ENCODE measurements at regions not wholly inside any gene's neighbourhood (a gene's known extent, or its start where the extent isn't known, plus 50 kb on each side); places are given as distances from the start of the nearest gene placed in this dataset.

- DNase-seq (ENCODE audit: low spot score in 2 of 2): no peak
- H3K27ac ChIP-seq: no peak overlapping the region
These were observed 64.4 kb upstream of the DNAH5 start for GRCh38 chr5:14008819-14009311.

GRCh38 chr5:14006823-14007520, 62.5 kb upstream of the DNAH5 start:
- 69% methylated on average over 6 of the region's 6 CpGs for WGBS
- peak in 1 of 2 donors; percentile 67 for DNase-seq (ENCODE audit: low spot score in 2 of 2)
- Histone ChIP-seq H3K9me3 (no peaks in the 10 kb centered on the region), H3K27ac (peak overlapping the region; percentile 65), H3K36me3 (no peaks in the 10 kb centered on the region), H3K4me1 (peaks cover 10% of the 10 kb centered on the region), H3K27me3 (no peaks in the 10 kb centered on the region), H3K4me3 (no peak overlapping the region)
- TF ChIP-seq CTCF (IDR thresholded peaks at IDR 0.05): peak in 1 of 2 donors; percentile 14
- no peak for TF ChIP-seq POLR2AphosphoS5 (IDR thresholded peaks at IDR 0.05)

More at GRCh38 chr5:14008819-14009311, 64.4 kb upstream of the DNAH5 start:
- Histone ChIP-seq H3K9me3 (no peaks in the 10 kb centered on the region), H3K4me3 (no peak overlapping the region), H3K36me3 (no peaks in the 10 kb centered on the region), H3K4me1 (peaks cover 14% of the 10 kb centered on the region), H3K27me3 (no peaks in the 10 kb centered on the region)
- WGBS: 64% methylated on average over 8 of the region's 8 CpGs
- TF ChIP-seq EP300 (IDR thresholded peaks at IDR 0.05) (no peak), POLR2A (IDR thresholded peaks at IDR 0.05) (no peak), POLR2AphosphoS5 (IDR thresholded peaks at IDR 0.05) (no peak), CTCF (IDR thresholded peaks at IDR 0.05) (no peak)

GRCh38 chr5:14004598-14005394, 60.3 kb upstream of the DNAH5 start:
- 85% methylated on average over 6 of the region's 6 CpGs for WGBS
- Histone ChIP-seq H3K27ac (no peak overlapping the region), H3K27me3 (no peaks in the 10 kb centered on the region), H3K4me1 (no peaks in the 10 kb centered on the region), H3K36me3 (no peaks in the 10 kb centered on the region), H3K9me3 (no peaks in the 10 kb centered on the region), H3K4me3 (no peak overlapping the region)
- no peak for TF ChIP-seq EP300 (IDR thresholded peaks at IDR 0.05)
- no peak for TF ChIP-seq POLR2AphosphoS5 (IDR thresholded peaks at IDR 0.05)
- TF ChIP-seq POLR2A (IDR thresholded peaks at IDR 0.05): no peak
- no peak for TF ChIP-seq CTCF (IDR thresholded peaks at IDR 0.05)
- DNase-seq (ENCODE audit: low spot score in 2 of 2): no peak

GRCh38 chr5:14003936-14004335, 59.4 kb upstream of the DNAH5 start:
- no peak overlapping the region for H3K4me3 ChIP-seq
- H3K9me3 ChIP-seq: no peaks in the 10 kb centered on the region
- WGBS: 72% methylated on average over 4 of the region's 4 CpGs
- no peaks in the 10 kb centered on the region for H3K36me3 ChIP-seq
- no peaks in the 10 kb centered on the region for H3K4me1 ChIP-seq
- H3K27me3 ChIP-seq: no peaks in the 10 kb centered on the region
- H3K27ac ChIP-seq: no peak overlapping the region
- no peak for TF ChIP-seq POLR2AphosphoS5 (IDR thresholded peaks at IDR 0.05)
- no peak for TF ChIP-seq POLR2A (IDR thresholded peaks at IDR 0.05)
- TF ChIP-seq CTCF (IDR thresholded peaks at IDR 0.05): no peak
- no peak for TF ChIP-seq EP300 (IDR thresholded peaks at IDR 0.05)
- DNase-seq (ENCODE audit: low spot score in 2 of 2): no peak

DNA sequence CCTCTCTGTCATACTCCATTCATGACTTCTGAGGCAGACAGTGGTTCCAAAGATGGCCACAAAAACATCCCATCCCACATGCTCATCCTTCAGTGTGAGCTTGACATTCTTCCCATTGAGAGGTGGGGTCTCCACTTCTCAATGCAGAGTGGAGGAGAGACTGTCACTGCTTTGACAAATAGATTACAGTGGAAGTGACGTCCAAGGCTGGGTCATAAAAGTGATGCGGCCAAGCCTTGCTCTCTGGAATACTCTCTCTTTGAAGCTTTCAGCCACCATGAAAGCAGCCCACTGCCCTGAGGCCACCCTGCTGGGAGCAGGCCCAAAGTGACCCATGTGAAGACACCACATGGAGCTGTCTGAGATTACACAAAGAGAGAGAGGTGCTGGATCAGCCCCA, 59.0 kb upstream of the DNAH5 start:
- H3K27me3 ChIP-seq: no peaks in the 10 kb centered on the region
- H3K27ac ChIP-seq: no peak overlapping the region
- no peaks in the 10 kb centered on the region for H3K36me3 ChIP-seq
- H3K4me1 ChIP-seq: no peaks in the 10 kb centered on the region
- H3K9me3 ChIP-seq: no peaks in the 10 kb centered on the region
- 96% methylated on average over 2 of the region's 2 CpGs for WGBS
- no peak for DNase-seq (ENCODE audit: low spot score in 2 of 2)
- TF ChIP-seq EP300 (IDR thresholded peaks at IDR 0.05) (no peak), CTCF (IDR thresholded peaks at IDR 0.05) (no peak), POLR2AphosphoS5 (IDR thresholded peaks at IDR 0.05) (no peak), POLR2A (IDR thresholded peaks at IDR 0.05) (no peak)
- no peak overlapping the region for H3K4me3 ChIP-seq
